Fibroblast of villous mesenchyme (primary cell): ENCODE measurements at regions not wholly inside any gene's neighbourhood (a gene's known extent, or its start where the extent isn't known, plus 50 kb on each side); places are given as distances from the start of the nearest gene placed in this dataset. TPM values are rescaled to one million over a fixed set of nuclear protein-coding genes. Genes with fewer than 3 reads are reported as not detected.

Source experiments
- DNase-seq: peaks from one replicate; pipeline ENCODE4 v3.0.0-alpha.2; 2010; ENCODE audit warnings: low read depth
- H3K4me3 ChIP-seq: 2 replicates; pipeline ENCODE4 v1.5.1; 2011; ENCODE audit warnings: low read depth, mild to moderate bottlenecking, low read length
- CTCF ChIP-seq: IDR thresholded peaks from 2 replicates; pipeline ENCODE4 v1.5.1; 2012; ENCODE audit warnings: low read depth, mild to moderate bottlenecking, low read length; ENCODE audit not compliant: insufficient read depth
- small RNA-seq: library from RNA; depleted of rRNA; stranded (forward); fragments of <200 nt; gene quantifications from one replicate; pipeline ENCODE3, GENCODE V24; 2012

- DNase-seq: no peak
- H3K4me3 ChIP-seq: no peak overlapping the region
- TF ChIP-seq CTCF: no peak
Observed at GRCh38 chr16:79263425-79263824, 337.1 kb downstream of the MAF start.

Small RNA genes in the stretch of these regions (small RNA-seq; reads per million reads assigned to genes)
- not detected for gene RNA5SP431
